Fibroblast of skin of back (primary cell): ENCODE measurements at regions not wholly inside any gene's neighbourhood (a gene's known extent, or its start where the extent isn't known, plus 50 kb on each side); places are given as distances from the start of the nearest gene placed in this dataset.

Source experiments
- DNase-seq: peaks from one replicate; pipeline ENCODE4 v3.0.0-alpha.2; 2013

DNA sequence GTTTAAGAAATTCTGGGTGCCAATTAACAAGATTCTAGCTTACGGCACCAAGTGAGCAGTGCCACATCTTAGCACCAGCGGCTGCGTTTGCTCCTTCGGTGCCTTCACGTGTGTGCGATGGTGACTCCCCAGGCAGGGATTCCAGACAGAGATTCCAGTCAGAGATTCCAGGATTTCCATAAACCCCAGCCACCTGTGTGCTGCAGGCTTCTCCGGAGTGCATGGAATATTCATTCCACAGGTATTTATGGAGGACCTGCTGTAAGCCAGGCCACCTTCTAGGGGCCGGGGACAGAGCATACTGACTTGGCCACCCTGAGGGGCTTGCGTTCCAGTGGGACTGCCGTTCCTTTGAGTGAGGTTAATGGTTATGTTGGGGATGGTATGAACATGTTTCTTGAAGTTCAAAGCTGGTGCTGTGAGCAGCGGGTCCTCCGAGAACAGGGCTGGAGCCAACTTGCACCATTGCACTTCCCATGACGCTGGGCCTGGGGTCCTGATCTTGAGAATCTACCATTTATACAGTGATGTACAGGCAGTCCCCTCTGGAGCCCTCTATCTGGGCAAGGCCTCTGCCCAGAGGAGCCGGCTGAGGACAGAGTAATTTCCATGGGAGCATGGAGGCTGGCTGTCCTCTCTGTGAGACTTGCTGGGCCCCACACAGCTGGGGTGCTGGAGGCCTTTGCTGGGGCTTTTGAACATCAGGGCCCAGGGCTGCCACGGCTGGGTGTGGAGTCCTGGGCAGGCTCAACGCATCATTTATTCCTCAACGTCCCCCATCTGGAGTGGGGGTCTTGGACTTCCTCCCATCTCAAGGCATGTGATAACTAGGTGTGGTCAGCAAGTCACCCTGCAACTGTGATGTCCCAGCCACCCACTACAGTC, 58.8 kb upstream of the AJAP1 start:
- no peak for DNase-seq

DNA sequence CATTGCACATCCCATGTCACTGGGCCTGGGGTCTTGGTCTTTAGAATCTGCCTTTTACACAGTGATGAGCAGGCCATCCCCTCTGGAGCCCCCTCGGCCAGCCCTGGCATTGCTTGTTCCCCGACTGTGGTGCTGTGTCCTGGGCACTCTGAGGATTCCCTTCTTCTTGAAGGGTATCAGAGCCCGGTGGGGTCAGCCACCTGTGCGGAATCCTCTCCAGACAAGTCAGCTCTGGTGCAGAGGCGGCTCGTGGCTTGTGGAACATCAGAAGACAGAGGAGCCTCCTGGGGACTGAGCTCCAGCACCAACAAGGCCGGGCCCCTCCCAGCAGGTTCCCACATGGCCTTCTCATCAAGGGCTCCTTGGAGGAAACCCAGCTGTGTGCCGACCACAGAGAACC, 57.9 kb upstream of the AJAP1 start:
- DNase-seq, result no peak

DNA sequence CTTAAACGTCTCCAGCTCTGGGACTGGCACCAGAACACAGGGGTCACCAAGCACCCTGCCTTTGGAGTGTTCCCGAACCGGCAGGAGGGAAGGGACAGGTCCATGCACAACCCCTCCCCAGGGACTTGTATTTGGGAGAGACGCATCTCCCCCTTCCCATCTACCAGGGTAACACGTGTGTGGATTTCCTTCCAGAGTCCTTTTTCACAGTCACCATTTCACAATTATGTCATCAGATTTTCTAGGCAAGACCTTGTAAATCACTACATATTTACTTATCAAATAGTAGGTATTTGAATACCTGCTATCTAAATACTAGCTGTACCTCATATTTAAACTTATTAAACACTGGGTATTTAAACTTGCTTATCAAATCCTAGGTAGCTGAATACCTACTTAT, 57.4 kb upstream of the AJAP1 start:
- DNase-seq, result no peak

DNA sequence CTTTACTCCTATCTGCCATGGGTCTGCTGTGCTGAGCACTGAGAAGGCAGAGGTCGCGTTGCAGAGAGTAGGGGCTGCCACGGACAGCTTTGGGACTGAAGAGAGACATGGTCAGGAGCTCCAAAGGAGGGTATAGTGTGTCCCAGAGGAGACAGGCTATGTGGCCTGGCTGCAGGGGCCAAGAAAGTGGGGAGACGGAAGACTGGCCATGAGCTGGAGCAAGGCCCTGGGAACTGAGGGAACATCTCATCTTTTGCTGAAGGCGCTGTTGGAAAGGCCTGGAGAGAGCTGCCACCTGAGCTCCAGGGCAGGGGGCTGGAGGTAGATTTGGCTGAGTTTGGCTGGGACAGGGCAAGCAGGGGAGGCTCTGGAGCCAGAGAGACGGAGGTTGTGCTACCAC, 55.8 kb upstream of the AJAP1 start:
- DNase-seq, result no peak

DNA sequence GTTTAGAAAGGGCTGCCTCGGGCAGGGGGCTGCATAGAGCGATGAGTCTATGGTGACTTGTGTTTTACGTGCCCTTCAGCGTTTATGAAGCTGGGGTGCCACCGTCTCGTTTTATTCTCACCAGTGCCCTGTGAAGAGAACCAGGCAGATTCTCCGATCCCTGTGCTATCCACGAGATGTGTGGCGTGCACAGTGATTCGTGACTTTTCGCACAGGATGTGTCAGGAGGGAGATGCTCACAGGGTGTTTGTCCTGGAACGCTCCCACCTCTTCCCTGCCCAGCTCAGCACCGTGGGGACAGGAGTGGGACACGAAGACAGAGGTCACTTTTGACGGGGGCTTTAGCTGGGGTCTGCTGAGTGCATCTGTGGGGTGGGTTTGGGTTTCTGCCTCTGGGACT, 54.9 kb upstream of the AJAP1 start:
- DNase-seq, result no peak

DNA sequence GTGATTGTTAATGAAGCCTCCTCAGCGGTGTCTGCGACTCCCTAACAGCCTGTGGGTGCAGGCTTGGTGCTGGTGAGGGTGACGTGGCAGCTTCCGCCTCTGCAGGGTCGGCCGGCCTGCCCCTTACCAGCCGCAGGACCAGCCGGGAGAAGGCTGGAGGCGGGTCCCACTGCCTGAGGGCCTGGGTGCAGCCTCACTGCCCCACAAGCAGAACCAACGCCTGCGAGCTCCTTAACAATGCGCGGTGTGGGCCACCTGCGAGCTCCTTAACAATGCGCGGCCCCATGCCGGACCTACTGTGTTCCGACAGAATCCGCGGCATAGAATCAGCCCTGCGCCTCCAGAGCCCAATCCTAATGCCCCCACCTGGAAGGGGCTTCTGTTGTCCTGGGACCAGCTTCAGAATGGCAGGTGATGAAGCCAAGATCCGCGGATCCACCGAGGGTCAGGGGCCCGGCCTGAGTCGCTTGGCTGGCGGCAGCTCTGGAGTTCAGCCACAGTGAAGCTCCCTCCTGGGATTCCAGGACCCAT, 54.4 kb upstream of the AJAP1 start:
- no peak for DNase-seq

DNA sequence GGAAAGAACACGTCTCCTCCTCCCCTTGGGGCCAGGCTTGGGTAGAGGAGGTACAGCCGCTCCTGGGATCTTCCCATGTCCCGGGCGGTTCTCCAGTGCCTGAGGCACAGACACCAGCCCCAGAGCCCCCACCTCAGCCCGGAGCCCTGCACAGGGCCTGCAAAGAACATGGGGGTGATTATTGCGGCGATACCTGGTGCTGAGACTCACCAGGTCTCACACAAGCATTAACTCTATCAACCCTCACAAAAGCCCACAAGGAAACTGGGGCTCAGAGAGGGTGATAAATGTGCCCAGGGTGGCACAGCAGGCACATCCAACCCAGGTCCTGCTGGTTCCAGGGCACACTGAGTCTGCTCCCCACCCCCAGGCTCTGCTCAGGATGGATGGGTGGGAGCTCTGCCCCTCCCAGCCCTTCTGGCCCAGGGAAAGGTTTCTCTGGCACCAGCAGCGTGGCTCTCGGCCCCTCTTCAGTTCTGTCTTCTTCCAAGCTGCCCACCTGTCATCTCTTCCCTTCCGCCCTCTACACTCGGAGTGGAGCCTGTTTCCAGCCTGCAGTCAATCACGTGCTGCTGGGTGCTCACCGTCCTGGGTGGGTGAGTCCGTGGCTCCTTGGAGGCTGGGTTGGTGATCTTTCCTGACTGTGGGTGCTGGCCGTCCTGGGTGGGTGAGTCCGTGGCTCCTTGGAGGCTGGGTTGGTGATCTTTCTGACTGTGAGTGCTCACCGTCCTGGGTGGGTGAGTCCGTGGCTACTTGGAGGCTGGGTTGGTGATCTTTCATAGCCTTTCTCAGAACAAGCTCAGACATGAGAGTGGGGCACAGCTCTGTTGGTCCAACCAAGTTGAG, 53.6 kb upstream of the AJAP1 start:
- DNase-seq, result no peak

DNA sequence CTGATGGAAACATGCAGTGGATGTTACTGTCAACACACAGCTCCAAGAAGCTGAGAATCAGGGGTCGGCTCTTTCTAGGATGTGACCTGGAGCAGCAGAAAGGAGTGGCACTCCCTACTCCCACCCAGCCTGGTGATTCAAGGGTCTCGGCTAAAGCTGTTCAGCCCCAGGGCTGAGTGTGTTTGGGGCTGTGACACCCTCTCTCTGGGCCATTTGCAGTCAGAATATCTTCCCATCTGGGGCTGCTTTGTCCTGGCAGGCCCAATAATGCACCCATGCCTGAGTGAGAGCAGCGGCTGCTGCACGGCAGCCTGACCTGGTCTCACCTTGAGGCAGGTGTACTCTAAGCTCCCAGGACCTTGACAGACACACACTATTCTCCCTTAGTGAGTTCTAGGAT, 52.5 kb upstream of the AJAP1 start:
- DNase-seq, result no peak

DNA sequence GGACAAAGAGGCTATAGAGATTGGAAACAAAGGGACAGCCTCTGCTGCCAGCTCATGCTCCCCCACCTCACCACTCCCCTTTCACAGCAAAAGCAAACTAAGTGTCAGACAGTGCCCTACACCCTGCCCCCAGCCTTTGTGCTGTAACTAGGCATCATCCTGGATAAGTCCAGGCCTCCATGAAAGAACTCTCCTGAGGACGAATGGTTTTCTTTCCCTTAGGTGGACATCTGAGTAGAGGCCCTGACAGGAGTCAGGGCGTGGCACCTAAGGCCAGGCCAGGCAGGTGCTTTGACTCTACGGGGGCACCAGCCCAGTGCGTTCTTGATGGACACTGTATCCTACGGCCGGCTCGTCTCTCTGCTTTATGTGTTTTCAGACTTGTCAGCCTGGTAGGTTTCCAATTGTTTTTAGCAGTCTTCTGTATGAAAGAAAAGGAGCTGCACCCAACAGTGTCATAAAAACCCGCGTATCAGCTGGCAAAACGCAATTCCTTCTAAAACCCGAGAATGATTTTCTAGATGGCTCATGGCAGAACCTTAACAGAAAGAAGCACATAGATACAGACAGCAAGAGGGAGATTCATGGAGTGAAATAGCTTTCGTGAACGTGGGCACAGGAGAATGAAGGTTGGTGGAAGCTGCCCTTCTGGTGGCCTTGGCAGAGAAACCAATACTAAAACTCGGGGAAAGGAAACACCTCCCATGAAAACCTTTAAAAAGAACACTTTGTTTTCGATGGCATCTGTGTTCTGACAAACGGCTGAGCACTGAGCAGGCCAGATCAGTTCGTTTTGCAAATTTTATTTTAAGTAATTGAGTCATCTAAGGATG, 51.7 kb upstream of the AJAP1 start:
- DNase-seq, result no peak

DNA sequence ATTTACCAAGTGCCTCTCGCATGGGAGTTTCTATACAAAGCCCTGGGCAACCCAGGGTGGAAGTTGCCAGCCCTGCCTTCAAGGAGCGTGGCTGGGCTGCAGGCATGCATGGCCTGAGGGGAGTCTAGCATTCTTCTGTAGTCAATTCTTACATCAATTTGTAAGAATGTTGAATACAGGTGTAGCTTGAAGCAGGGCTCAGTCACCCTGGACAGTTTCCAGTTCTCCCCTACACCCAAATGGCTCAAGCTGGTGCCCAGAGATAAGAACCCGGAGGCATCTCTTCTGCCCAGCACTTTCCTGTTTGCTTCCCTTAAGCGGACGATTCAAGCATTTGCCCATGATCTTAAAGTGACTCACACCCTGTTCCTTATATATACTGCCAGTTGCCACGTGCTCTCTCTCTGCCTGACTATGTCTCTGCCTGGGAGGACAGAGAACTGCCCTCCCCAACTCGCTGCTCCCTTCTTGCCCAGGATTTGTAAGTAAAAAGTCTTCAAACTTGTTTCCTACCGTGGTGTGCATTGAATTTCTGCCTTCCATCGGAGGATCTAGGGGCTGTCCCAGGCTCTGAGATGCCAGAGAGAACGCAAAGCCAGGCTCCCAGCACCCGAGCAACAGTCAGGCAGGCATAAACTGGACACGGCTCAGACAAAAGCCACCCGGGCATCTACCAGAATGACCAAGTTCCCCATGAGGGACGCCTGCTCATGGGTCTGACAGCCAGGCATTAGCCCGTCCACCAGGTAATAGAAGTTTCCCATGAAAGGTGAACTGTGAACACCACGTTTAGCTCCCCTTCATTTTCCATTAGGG, 50.9 kb upstream of the AJAP1 start:
- no peak for DNase-seq
